Superior temporal gyrus (tissue), 1 donor: ENCODE measurements at regions not wholly inside any gene's neighbourhood (a gene's known extent, or its start where the extent isn't known, plus 50 kb on each side); places are given as distances from the start of the nearest gene placed in this dataset.
"Not testable (repeated sequence)": the region's sequence is repeated elsewhere in the genome, so short reads cannot be mapped to it uniquely, and the experiment has no call there.

Experiments used
- DNase-seq: peaks from one replicate; pipeline ENCODE4 v3.0.0-alpha.2; 2016; ENCODE audit errors: extremely low spot score

DNA sequence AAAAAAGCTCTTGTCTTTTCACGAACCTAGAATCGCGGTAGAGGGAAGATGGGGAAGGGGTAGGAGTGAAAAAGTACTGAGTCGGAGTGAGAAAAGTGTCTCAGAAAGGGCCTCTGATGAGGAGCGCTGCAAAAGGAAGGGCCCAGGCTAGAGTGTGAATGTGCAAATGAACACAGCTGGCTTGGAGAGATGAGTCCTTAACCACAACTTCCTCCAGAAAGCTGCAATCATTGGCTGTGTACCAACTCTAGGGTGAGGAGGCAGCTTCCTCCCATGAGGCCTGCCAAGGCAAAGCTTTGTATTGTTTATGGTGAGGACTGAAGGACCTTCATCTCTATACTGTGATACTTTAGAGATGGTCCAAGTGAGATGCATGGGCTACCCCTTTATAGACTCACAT, 566.9 kb upstream of the ANO5 start:
- DNase-seq, result no peak

DNA sequence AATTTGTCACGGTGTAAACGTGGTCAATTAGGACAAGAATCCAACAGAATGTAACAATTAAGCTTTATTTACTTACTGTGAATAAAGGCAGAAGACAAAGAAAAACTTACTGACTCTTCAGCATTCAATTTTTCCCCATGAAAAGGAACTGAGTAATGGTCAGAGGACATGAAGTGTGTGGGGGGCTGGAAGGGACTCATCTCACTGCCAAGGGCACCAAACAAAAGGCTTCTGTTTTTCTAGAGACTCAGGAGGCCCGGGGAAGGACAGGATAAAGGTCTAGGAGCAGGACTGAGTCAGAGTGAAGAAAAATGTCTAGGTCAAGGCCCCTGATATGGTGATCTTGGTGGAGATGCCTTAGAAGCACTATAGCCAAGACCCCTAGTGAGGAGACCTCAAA, 564.2 kb upstream of the ANO5 start:
- no peak for DNase-seq

DNA sequence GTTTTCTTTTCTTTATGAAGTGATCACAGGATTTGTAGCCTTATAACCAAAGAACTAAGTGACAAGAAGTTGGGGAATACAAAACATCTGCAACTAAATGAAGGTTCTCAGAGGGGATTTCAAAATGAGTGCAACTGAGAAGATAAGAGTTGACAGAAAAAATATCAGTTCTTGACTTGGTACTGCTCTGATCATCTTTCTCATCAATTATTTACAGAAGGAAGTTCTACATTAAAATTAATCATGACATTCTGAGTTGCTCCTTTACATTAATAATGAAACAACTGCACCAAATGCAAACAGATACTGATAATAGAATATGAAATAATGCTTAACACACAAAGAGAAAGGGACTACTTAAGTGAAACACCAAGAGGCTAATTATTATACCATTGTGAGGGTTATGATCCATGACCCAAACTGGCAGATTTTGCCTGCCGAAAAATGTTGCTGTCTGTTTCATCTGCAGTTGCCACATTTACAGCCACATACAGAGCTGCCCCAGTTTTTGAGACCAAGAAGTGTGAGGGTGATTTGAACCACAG, 561.9 kb upstream of the ANO5 start:
- DNase-seq, result no peak

DNA sequence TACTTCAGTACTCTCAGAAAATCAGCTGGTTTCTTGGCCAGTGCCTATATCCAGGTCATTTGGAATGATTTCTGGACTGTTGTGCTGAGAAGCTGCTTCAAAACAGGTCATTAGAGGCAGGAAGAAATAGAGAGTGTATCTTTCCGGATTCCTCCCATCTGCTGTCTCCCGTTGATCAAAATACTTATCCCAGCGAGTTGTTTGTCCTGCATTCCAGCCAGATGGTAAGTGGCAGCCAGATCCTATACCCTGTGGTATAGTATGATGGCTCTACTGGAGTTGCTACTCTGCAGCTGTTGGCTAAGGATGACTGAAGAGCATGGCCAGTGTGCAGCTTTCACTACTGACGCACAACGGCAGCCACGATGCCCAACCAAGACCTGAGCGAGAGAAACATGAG, 560.9 kb upstream of the ANO5 start:
- DNase-seq, result no peak

DNA sequence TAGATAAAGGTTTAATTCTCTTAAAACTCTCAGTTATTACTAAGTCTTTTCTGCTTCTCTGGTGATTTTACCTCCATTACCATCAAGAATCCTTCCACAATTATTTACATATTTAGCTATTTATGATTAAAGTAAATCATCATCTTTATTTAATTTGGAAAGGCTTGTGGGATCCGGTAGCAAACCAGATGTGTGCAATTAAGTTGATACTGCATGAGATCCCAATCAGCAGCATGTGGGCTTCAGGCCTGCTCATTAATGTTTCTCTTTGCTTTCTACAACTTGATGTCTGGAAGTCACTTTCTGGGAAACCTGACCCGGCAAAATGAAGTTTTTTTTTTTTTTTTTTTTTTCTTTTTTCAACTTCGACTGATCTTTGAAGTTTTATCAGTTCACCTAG, 558.4 kb upstream of the ANO5 start:
- DNase-seq, result no peak

DNA sequence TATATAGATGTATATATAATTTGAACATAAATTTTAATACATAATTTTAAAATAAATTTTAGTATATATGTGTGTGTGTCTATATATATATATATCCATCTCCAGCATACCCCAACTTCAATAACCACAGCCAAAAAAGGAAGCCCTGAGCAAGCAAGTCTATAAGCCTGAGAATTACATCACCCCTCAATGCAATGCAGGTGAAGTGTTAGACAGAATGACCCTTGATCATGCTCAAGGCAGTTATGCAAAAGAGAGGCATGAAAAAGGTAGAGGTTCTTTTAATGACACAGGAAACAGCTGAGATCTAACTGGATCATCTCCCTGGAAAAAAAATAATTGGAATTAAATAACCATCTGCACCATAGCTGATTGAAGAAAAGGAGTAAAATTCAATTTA, 557.9 kb upstream of the ANO5 start:
- DNase-seq, result no peak

DNA sequence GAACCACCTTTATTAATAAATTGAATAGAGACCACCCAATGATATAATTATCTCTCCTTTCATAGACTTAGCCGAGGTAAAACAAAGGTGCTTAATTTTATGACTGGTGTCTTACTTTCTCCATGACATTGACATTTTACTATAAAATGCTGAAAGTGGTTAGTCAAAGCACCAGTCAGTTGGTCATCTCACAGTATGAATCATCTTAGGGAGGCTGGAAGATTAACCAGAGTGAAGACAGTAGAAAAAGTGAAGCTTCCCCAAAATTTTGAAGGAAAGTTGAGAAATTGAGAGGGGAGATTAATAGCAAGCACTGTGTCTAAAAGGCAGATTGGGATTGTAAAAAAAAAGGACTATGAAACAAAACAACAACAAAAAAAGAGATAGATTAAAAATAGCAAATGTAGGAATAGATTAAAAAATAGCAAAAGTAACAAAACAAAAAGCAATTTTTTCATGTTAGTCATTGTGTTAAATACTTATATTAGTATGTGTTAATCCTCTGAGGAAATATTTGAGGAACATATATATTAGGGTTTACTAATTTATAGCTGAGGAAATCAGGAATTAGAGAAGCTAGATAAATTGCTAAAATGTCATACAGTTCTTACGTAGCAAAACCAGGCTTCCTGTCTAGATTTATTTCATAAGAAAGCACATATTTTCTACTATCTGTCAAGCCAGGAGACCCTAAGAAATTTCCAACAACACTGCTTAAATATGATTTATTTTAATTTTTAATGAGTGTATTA, 557.3 kb upstream of the ANO5 start:
- DNase-seq, result no peak

DNA sequence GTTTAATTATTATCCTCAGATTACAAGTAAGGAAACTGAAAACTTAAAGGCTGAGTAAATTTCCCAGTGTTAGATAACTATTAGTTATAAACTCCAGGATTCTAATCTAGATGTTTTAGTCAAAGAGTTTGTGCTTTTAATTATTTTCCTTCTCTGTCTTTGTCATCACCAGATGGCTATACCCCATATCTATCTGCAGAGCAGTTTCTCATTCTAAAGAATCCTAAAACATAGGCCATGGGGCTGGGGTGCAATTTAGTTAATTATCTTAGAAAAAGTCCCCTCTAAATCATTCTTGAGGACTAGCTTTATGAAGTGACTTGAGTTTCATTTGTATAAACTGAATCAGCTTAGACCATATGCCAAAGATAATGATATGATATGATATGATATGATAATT, 556.3 kb upstream of the ANO5 start:
- DNase-seq, result no peak

DNA sequence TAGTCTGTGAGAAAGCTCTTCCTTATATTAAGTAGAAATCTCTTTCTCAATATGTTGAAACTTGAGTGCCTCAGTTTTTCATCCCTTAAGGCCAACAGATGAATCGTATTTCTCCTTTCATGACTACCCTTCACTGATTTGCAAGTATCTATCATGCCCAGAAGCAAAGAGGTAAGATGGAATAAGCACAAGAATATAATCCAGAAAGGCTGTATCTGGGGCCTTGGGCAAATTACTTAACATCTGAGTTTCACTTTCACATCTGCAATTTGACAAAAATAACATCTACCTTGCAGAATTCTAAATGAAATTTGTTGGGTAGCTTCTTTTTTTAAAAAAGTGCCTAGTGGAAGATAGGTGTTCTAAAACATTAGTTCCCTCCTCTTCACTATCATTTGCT, 552.4 kb upstream of the ANO5 start:
- no peak for DNase-seq

DNA sequence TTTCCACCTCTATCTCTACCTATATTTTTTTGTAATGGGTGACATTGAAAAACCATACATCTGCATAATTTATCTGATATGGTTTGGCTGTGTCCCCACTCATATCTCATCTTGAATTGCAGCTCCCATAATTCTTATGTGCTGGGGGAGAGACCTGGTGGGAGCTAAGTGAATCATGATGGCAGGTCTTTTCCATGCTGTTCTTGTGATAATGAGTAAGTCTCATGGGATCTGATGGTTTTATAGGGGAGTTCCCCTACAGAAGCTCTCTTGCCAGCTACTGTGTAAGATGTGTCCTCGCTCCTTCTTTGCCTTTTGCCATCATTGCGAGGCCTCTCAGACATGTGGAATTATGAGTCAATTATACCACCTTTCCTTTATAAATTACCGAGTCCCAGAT, 551.0 kb upstream of the ANO5 start:
- no peak for DNase-seq

DNA sequence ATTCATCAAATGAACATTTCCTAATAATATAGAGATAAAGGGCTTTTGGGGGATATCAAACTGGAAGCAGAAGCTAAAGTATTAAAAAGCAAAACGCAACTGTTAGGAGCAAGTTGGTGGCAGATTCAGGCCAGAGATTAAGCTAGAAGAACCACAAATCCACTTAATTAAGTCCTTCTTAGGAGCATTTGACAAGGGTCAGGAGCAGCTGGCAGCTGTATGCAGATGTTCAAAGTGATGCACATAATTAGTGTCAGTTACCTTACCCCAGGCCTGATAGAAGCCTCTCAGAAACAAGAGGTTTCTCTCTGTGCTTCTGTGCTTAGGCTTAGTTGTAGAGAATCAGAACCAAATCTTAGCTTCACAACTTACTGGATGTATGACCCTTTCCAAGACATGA, 546.5 kb upstream of the ANO5 start:
- DNase-seq, result no peak

DNA sequence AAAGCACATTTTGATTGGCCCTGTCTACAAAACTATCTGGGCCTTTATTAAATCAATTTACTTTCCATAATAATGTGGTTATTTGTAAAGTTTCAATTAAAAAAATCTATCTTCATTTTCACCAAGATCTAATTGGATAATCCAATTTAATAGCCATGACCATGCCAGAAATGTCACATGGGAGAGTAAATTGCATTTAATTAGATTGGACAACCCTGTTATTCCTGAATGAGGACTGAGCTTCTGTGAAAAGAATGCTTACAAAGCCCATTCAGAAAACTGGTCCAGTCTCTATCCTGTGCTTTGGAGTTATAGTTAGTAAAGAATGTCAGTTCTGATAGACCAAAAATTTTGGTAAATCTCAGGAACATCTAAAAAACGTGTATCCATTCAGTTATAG, 541.9 kb upstream of the ANO5 start:
- DNase-seq, result no peak

DNA sequence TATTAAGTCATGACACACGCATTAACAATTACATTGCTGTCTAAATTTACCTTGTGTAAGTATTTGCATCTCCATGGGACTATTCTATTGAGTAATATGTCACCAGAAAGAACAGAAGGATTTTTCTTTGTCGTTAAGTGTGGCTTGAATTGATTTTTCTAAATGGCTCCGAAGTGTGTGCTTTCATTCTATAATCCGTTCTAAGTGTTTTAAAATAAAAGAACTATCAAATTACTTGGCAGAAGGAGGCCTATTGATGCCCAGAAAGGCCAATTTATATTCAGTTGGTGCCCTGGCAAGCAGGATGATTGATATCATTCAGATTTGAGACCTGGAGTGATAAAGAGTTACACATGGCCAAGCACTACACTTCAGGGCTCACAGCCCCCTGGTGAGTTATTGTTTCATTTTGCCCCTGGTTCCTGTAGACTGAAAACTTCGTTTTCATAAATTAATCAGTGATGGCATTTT, 538.9 kb upstream of the ANO5 start:
- no peak for DNase-seq

DNA sequence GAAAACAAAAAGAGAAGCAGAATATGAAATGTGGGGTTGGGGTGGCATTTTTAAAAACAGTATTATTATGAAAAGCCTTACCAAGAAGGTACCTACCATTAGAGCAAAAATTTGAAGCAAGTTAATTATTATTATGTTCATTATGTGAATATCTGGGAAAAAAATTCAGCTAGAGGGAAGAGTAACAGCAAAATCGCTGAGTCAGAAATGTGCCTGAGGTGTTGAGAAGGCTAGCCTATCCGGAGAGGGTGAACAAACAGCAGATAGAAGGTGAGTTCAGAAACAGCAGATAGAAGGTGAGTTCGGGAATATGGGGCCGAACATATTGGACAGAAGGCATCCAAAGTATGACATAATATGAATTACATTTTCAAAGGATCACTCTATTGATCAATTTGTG, 536.8 kb upstream of the ANO5 start:
- DNase-seq, result no peak

DNA sequence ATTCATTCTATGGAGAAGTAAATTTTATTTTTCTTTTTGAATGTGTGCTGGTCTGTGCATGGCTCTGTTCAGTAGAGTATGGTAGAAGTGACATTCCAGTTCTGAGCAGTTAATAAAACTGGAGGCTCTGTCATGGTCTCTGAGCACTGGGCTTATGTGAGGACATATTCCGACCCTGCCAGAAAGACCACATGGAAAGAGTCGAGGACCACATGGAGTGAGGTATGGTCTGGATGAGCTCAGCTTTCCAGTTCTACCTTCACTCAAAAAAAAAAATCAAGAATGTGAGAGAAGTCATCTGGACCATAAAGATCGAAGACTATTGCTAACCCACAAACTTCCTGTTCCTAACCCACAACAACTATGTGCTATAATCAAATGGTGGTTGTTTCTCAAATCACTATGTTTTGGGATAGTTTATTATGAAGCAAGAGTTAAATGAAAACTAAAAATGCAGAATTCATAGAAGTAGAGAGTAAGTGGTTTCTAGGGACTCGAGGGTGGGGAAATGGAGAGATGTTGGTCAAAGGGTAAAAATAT, 534.2 kb upstream of the ANO5 start:
- DNase-seq, result no peak

DNA sequence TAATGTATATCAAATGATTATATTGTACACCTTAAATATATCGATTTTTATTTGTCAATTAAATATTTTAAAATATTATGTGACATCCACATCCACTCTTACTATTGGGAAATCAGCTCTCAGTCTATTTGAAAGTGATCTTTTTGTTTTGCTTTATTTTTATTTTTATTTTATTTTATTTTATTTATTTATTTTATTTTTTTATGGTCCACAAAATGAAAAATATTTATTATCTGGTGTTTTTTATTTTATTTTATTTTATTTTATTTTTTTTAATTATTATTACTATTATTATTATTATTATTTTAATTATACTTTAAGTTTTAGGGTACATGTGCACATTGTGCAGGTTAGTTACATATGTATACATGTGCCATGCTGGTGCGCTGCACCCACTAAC, 533.5 kb upstream of the ANO5 start:
- not testable (repeated sequence) for DNase-seq

DNA sequence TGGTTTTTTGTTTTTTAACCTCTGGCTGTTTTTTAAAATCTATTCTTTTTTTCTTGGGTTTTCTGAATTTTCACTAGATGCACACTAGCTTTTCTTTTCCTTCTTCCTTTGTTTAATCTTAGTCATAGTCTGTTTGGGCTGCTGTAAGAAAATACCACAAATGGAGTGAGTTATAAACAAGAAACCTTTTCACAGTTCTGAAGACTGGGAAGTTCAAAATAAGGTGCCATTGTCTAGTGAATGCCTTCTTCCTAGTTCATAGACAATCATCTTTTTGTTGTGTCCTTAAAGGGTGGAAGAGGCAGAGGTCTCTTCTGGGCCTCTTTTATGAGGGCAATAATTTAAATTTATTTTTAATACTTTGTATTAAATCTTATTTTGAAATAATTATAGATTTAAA, 532.9 kb upstream of the ANO5 start:
- no peak for DNase-seq

DNA sequence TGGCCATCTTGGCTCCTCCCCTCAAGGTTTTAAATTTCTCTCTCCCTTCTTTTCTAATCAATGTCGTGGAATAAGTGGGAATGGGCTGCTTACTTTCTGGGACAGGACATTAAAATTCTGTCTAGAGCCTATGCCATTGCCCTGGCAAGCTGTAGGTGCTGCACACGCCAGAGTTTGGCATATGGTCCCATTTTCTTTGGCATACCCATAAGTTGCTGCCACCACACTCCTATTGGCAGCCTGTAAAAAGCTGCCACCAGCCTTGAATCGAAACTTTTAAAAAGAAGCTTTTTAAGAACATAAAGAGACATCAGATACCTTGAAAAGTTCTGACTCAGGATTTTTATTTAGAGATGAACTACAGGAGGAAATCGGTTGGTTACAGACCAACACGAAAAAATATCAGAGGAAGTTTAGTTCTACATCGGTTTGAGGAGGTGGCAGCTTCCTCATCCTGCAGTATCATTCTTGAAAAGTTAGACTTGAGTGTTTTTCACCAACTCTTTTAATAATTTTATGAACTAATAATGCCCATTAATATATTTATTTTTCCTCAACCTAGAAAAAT, 517.8 kb upstream of the ANO5 start:
- no peak for DNase-seq

DNA sequence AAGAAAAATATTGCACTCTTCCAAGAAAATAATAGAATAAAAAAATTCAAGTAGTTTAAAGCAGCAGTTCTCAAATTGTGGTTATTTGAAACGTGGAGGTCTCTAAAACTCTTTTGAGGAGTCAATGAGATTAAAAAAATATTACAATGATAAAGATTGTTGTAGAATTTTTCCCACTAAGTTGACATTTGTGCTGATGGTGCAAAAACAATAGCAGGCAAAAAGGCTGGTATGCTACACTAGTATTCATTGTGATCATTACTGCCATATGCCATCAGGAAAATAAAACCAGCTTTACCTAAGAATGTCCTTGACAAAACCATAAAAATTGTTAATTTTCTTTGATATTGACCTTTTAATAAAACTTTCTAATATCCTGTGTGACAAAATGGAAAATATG, 505.2 kb upstream of the ANO5 start:
- DNase-seq, result no peak

DNA sequence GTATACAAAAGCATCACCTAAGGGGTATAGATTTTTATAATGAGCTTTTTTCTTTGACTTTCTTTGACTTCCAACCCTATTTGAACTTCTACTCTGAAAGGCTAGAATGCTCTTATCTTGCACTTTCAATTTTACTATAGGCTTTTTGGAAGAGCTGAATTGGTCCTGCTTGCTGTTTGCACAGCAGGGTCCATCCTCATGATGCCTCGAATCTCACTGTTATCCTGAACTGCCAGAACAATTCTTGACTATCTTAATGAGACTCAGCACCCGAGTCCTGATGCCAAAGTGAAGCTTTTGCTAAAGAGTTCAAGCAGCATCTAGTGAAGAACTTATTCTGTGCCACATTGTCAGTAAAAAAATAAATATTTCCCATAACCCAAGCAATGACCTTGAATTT, 488.3 kb upstream of the ANO5 start:
- DNase-seq, result no peak

DNA sequence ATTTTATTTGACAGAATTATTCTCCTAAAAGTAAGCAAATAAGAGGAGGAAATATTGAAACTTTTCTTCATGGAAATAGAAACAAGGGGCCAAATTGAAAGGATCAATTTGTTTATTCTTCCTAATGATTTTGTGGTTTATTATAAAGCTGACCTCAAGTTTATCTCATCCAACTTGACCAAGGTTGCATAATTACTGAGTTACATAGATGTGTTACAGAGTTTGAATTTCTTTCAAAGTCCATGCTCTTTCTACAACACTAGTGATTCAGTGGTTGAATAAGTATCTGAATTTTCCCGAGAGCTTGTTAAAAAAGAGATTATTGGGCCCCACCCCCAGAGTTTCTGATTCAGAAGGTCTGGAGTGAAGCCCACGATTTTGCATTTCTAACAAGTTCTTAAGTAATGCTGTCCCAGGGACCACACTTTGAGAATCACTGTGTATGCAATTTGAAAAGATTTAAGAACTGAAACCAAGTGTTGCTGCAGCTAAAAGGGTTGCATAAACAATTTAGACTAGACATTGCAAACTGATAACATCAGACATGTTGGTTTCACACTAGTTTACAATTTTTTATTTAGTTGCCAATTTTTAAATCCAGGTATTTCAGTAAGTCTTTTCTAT, 485.7 kb upstream of the ANO5 start:
- no peak for DNase-seq

DNA sequence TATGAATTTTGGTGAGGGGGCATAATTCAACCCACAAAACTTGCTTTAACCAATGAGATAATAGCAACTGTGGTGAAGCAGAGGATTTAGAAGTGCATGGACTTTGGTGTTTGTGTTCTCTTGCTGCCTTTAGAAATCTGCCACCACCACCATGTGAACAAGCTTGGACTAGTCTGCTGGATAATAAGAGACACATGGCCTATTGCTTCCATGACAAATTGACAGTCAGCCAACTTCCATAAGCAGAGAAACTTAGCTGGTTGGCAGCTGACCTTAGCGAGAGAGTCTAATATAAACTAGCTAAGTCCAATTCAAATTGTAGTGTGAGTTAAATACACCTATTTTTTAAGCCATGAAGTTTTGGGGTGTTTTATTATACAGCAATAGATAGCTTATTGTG, 482.1 kb upstream of the ANO5 start:
- no peak for DNase-seq

DNA sequence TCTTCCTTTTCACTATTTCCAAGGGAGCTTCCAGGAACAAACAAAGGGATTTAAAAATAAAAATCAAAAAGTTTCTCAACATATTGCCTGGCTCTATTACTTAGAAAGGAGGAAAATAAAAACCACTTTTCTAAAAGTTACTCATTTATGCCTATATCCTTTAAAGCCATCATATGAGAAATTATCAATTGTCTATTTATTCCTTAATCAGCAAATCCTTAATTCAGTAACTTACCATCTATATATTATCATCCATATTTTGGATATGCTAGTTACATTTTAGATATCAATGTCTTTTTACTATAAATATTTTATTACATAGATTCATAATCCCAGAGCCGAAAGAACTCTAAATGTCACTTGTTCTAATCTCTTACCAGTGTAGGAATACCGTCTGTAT, 481.5 kb upstream of the ANO5 start:
- no peak for DNase-seq
